ENCODE measurements at regions not wholly inside any gene's neighbourhood (a gene's known extent, or its start where the extent isn't known, plus 50 kb on each side); places are given as distances from the start of the nearest gene placed in this dataset.

GRCh38 chr10:108346066-108346465 is 1181.6 kb upstream of the SORCS1 start:
- no peak for TF ChIP-seq JUNB (IDR thresholded peaks at IDR 0.05; ENCODE audit: unreplicated experiment)
- TF ChIP-seq CTCF (conservative IDR thresholded peaks at IDR 0.05; ENCODE audit: low read depth in 2 of 2) = no peak
- no peak for TF ChIP-seq ZNF114 (CRISPR knock-in tag; IDR thresholded peaks at IDR 0.05)

All from GM23338 (cell line).